ENCODE measurements at regions not wholly inside any gene's neighbourhood (a gene's known extent, or its start where the extent isn't known, plus 50 kb on each side); places are given as distances from the start of the nearest gene placed in this dataset.
"Not testable (repeated sequence)": the region's sequence is repeated elsewhere in the genome, so short reads cannot be mapped to it uniquely, and the experiment has no call there.

DNA sequence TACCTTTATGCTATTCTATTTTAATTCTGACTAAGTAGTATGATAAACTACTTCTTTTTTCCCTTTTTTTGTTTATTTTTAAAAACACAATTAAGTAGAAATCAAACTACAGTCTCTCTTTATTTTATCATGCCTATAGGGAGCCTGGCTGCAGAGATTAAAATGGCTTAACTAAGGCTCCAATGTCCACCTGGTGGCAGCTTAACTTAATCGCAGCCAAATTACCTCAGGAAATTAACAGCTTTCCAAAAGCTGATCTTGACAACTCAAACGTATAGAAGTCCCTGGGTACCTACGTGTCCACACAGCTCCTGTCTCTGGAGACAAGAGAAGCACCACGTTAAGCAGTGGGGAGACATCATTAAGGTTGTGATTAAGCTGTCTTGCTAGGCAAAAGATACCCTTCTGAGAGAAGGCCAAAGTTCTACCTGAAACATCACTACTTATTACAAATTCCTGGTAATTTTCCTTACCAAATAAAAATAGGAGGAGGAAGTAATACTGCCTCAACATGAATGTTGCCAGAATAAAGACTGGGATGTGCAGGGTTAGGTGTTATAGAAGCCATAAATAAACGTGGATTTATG is 63.2 kb upstream of the SNX19 start:
- DNase-seq (ENCODE audit: low spot score) = no peak
- ATAC-seq = peak; percentile 45

DNA sequence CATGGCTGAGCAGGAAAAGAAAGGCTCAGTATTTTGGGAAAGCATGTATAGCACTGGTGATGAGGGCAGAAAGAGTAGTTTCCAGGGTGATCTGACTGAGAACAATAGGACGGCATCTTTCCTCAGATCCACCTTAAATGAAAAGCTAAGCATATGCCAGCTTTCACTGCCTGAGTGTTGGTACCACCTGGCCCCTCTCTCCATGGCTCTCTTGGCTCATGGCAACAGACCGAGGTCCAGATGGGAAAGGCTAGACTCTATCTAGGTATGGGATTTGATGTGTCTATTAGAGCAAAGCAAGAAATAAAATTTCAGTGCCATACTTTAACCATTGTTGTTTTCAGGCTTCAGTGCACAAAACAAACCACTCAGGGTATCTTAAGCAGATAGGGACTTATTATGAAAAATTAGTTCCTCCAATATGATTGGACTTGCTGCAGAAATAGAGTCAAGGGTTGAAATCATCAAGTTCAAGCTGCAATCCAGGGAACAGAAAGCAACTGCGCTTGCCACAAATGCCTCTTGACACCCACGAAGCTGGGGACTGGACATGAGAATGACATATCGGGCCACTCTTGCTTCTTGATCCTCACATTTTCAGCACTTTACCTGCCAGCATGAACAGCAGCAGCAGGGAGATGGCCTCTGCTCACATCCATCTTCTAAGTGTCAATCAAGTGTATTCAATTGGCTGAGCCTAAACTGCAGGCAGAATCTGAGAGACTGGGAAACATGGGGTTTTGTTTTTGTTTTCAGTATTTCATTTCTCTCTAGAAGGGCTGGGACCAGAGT is 64.0 kb upstream of the SNX19 start:
- no peak for ATAC-seq

DNA sequence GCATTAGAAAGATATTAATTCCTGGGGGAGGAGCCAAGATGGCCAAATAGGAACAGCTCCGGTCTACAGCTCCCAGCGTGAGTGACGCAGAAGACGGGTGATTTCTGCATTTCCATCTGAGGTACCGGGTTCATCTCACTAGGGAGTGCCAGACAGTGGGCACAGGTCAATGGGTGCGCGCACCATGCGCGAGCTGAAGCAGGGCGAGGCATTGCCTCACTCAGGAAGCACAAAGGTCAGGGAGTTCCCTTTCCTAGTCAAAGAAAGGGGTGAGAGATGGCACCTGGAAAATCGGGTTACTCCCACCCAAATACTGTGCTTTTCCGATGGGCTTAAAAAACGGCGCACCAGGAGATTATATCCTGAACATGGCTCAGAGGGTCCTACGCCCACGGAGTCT is 68.0 kb upstream of the SNX19 start:
- ATAC-seq; DNase-seq (ENCODE audit: low spot score): not testable (repeated sequence)

More for the DNA sequence above, 64.0 kb upstream of the SNX19 start:
- no peak for DNase-seq (ENCODE audit: low spot score)

DNA sequence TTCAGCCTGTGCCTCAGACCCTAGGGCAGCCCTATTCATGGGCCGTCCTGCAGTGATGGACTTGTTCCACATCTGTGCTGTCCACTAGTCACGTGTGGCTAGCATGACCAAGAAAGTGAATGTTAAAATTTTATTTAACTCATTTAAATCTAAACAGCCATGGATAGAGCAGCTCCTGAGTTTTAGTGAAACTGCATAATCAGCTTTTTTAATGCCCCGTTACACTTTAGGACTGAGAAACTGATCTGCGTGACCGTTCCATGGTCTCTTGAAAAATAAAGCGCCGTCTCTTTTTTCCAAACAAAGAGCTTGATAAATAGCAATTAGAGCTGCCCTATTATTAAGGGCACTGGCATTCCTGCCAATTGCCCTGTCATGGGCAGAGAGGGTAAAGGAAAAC is 76.5 kb upstream of the SNX19 start:
- DNase-seq (ENCODE audit: low spot score) (no peak), ATAC-seq (no peak)

DNA sequence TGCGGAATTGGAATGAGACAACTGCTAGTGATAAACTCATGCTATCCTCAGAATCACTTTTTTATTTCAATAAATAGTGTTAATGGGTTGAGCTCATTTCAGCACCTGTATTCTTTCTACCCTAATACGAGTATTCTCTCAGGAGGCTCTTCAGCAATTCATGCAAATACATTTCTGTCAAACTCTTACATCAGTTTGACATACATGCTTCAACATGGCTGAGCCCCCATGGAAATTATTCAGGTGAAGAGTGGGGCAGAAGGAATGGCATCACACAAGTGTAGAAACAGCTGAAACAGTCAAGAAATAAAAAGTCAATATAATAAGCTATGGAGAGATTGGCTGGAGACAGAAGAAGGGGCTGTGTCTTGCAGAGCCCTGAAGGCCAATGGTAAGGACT is 77.8 kb upstream of the SNX19 start:
- ATAC-seq (no peak), DNase-seq (ENCODE audit: low spot score) (no peak)

DNA sequence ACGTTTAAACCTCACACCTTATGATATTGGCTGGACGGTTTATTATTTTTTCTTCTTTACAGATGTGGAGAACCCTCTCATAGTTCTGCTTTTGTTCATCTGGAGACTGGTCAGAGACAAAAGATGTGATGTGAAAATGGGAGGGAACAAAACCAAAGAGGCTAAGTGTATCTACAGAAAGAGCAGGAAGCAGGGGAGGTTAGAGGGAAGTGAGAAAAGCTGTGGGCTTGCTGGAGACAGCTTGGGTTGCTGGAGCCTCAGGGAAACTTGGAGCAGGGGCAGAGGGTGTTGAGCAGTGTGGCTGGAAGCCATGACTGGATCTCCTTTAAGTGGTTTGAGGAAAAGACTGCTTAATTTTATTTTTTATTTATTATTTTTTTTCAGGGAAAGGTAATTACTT is 79.0 kb upstream of the SNX19 start:
- no peak for ATAC-seq

DNA sequence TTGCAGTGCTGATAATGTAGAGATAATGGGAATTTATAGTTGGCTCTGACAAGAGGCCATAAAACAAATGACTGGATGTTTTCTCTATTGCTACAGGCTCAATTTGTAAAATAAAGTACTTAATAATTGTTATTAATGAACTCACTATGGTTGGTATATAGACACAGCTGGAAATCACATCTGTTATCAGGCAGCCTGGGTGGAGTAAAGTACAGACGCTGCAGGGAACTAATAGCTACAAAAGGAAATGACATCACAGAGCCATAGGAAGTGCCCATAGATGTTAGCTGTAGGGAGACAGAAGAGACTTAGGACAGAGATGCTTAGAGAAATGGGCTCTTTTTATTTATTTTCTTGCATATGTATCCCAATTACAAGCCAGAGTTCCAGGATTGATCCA is 81.0 kb upstream of the SNX19 start:
- ATAC-seq (no peak), DNase-seq (ENCODE audit: low spot score) (no peak)

More for the DNA sequence above, 79.0 kb upstream of the SNX19 start:
- no peak for DNase-seq (ENCODE audit: low spot score)

DNA sequence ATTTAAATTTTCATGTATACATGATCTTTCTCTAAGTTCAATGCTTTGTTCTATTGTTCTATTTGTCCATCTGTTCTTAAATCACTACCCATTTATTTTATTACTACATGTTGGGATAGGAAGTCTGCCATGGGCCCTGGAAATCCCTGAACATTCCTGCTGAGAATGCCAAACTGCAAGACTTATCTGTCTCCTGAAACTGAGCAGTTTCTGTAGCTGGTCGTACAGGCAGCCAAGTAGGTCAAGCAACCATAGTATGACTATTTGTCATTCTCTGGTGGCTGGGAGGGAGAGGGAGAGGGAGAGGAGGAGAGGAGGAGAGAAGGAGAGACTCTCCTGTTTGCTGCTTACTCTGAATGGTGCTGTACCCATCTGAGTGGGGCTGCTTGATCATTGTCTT is 82.8 kb upstream of the SNX19 start:
- no peak for DNase-seq (ENCODE audit: low spot score)
- ATAC-seq = no peak

DNA sequence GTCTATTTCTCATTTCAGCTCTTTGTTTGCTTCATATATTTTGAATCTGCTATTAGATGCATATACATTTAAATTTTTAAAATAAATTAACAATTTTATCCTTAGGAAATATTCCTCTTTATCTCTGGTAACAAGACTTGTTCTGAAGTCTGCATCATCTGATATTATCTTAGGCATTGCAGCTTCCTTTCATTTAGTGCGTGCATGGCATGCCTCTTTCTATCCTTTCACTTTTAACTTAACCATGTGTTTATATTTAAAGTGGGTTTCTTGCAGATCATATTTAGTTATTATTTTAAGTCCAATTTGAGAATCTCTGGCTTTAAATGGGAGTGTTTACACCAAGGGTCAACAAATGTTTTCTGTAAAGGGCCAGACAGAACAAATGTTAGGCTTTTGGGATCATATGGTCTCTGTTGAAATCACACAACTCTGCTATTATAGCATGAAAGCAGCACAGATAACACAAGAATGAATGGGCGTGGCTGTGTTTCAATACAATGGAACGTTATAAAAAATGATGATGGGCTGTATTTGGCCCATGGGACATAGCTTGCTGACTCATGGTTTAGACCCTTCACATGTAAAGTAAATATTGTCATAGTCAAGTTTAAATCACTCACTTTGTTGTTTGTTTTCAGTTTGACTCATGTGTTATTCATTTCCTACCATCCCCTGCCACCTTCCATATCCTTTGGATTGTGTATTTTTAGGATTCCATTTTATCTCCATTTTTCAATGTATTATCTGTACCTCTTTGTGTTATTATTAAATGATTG is 83.9 kb upstream of the SNX19 start:
- DNase-seq (ENCODE audit: low spot score) (no peak), ATAC-seq (no peak)

DNA sequence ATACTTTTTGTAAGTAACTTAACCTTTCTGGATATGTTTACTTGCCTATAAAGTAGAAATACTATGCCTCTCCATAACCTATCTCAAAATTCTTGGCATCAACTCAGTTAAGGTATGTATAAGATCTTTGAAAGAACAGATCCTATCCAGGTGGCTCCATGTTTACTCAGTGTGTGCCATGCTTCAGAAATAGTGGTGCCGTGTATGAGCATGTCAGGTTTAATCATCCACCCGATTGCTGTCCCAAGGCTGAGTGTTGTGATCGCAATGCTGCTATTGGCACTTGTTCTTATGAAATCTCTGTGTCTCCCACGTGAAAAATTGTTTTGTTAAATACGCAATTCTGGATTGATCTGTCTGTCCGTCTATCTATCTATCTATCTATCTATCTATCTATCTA is 85.9 kb upstream of the SNX19 start:
- ATAC-seq (no peak), DNase-seq (ENCODE audit: low spot score) (no peak)

DNA sequence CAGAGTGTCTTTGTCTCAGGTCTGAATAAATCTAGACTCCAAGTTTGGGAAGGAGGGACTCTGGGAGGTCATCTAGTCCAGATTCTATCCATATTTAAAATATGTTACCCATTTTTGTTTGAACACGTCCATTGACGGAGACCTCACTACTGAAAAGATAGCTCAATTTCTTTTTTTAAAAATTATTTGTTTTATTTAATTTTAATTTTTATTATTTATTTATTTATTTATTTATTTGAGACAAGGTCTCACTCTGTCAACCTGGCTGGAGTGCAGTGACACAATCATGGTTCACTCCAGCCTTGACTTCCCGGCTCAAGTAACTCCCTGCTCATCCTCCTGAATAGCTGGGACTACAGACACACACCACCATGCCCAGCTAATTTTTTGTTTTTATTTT is 89.5 kb upstream of the SNX19 start:
- no peak for DNase-seq (ENCODE audit: low spot score)
- ATAC-seq = no peak

DNA sequence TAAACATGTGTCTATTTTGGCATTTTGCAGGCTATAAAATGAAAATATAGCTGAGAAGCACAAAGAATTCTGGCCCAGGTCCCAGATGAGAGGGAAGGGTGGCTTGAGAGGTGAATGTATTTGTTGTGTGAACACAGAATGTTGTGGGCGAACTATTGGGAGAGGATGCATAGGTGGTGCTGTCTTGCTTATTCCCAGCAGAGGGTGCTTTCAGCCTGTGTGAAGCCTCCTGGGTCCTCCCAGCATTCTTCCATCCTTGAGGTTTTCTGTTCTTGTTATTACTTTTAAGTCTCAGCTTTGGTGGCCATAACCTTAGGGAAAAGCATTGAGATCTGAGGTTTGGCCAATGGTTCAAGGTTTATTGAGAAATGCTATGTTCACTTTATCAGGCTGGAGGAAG is 108.7 kb upstream of the SNX19 start:
- ATAC-seq (peak; percentile 34), DNase-seq (ENCODE audit: low spot score) (no peak)

DNA sequence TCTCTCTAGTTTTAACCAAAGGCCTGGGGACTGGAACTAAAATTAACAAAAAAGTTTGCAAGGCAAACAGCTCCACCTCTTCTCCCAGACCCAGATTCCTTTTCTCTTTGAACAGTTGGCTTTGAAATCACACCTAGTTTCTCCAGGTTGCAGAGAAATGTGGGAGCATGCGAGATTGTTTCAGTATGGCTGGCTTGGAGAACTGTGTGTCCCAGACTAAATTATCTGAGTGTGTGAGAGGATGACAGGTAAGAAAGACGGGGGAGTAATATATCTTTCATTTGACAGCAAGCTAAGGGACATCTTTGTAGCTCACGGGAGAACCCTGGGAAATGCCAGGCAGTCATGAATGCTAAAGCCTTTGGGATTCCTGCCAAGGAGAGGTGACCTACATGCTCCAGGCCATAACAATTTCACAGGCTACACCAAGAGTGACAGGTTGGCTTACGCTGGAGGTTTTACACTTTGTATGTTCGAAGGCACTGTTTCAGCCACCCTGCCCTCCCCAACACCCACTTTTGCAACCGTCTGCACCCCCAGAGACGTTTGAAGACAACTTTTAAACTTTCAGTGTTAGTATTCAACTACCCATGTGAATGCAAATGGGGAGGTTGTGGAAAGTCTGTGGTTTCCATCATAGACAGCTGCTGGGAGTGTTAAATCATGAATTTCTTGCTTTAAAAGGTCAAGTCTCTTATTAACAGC is 109.3 kb upstream of the SNX19 start:
- ATAC-seq = no peak
- DNase-seq (ENCODE audit: low spot score) = no peak

DNA sequence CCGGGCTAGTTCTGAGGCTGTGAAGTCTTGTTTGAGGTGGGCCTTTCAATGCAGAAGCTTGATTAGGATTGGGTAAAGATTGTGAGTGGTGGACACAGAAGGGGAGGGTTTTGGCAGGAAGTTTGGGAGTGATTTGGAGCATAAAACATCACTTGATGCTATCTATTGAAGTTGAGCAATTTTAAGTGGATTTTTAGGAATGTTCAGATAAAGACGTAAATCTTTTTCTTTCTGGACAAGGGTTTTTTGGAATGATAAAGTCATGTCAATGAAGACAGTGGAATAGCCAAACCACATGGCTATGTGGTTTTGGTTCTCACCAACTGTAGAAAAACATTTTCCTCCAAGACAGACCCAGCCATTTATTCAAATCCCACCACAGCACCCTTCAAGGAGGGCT is 111.2 kb upstream of the SNX19 start:
- DNase-seq (ENCODE audit: low spot score) (no peak), ATAC-seq (no peak)

DNA sequence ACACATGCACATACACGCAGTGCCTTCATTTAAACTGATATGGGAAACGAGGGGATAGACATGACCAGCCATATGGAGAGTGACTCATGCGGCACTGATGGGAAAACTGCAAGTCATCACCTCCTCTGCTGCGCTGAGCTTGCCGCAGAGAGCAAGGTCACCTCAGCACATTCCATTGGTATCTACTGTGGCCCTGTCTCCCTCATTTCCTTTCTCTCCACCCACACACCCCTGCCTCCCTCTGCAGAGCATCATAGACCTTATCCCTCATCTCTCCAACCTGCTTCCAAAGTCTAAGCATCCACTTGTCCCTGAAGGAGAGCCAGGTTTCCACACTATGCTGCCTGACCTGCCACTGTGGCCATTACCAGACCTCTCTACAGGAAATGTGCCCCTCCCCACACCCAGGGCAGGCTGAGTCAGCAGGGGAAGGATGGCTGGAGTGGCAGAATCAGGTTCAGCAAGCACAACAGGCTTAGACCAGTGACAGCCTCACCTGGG is 116.9 kb upstream of the SNX19 start:
- ATAC-seq = no peak

DNA sequence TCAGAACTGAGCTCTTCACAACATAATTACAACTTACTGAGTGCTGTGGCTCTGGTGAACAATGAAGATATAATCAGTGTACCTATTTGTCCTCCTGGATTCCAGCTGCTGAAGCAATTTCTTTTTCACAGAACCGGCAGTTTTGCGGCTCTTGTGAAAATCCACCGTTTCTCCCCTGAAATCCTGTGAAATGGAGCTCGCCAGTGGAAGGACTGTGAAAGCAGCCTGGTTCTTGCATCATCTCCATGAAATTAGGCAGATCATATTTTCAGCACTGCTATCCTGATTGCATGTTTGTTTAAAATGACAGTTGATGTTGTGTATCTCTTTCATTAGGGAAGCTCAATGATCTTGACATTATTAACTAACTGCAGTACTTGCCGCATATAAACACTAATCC is 120.2 kb upstream of the SNX19 start:
- ATAC-seq (no peak), DNase-seq (ENCODE audit: low spot score) (no peak)

More for the DNA sequence above, 116.9 kb upstream of the SNX19 start:
- no peak for DNase-seq (ENCODE audit: low spot score)

DNA sequence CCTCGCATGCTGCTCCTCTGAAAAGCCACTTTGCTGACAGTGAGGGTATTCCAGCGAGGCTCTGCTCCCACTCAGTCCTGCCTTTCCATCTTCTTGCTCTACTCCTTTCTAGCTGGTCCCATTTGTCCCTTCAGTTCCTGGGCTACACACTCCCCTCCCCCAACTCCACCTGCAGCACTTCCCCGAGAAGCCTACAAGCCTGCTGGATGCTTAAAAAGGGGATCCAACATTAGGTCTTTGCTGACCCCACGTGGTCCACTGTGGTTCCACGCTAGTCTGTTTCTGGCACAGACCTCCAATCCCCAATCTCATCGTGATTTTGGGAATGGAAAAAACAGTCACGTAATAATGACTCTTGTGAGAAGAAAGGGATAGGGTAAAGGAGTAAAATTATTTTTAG is 121.6 kb upstream of the SNX19 start:
- DNase-seq (ENCODE audit: low spot score) (no peak), ATAC-seq (no peak)

DNA sequence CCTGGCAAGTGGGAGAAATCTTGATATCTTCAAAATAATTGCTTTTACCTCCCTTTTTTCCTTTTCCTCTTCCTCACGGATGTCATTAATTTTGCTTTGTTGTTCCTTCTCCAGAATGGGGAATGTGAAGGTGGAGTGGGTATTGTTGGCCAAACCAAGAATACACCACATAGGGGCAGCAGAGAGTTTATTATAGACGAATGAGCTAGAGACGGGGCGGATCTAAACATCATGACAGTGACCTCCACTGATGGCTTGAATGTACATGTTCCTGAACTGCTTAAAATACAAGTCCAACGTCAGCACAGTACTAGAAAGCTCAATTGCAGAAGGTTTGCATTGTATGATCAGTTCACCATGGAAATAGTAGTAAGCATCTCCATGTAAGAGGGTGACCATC is 122.3 kb upstream of the SNX19 start:
- DNase-seq (ENCODE audit: low spot score) (no peak), ATAC-seq (peak; percentile 39)

DNA sequence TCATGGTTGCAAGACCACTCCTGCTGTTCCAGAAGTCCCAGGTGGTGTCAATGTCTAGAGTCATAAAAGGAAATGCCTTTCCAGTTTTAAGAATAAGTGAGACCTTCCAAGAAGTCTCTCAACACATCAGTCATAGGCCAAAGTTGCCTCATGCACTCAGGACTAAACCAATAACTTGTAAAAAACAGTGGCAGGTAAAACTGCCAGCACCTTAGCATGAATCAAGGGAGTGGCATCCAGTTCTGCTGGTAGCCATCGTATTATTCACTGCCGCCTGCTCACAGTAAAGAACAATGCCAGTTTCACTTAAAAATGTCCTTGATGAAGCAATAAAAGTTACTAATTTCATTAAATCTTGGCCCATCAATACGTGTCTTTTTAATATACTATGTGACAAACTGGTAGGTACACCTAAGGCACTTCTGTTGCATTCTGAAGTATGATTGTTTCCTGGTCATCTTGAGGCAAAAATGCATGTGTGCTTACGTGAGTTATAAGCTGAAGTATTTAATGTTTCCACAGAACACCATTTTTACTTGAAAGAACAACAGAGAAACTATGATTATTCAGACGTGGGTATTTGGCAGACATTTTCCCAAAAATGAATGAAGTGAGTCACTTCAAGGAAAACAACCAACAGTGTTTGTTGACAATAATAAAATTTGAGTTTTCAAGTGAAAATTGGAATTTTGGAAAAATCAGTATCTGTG is 125.2 kb upstream of the SNX19 start:
- DNase-seq (ENCODE audit: low spot score) = no peak
- ATAC-seq = no peak

DNA sequence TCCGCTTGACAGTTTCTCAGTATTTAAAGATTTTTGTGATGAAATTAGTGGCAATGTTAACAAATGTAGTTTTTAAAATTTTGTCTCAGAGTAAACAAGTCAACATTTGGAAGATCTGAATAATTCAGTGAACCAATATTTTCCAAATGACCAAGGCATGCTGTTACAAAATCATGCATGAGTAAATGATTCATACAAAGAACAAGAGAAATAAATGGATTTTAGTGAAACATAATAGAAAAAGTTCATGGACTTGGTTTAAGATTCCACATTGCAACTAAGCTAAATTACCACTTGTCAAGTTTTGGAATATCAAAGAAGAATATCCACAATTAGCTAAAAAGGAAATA is 125.7 kb upstream of the SNX19 start:
- ATAC-seq (no peak), DNase-seq (ENCODE audit: low spot score) (no peak)

DNA sequence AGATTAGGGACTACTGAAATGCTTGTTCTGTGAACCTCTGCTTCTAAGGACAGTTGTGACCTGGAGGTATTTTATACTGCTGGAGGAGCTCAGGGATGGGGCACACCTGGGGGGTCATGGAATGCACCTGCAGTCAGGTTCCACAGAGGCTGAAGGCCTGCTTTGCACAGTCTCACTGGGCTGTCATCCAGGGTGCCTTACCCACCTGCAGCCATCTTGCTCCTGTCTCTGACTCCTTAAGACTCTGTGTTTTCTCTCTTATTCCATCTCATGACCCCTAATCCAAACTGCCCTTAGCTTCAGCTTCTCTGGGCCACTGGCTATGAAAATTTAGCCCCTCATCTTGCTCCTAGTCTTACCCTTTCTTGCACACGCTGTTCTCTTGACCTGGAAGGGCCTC is 127.0 kb upstream of the SNX19 start:
- ATAC-seq = no peak

More for the DNA sequence above, 127.0 kb upstream of the SNX19 start:
- no peak for DNase-seq (ENCODE audit: low spot score)
